ENCODE measurements at regions not wholly inside any gene's neighbourhood (a gene's known extent, or its start where the extent isn't known, plus 50 kb on each side); places are given as distances from the start of the nearest gene placed in this dataset.

DNA sequence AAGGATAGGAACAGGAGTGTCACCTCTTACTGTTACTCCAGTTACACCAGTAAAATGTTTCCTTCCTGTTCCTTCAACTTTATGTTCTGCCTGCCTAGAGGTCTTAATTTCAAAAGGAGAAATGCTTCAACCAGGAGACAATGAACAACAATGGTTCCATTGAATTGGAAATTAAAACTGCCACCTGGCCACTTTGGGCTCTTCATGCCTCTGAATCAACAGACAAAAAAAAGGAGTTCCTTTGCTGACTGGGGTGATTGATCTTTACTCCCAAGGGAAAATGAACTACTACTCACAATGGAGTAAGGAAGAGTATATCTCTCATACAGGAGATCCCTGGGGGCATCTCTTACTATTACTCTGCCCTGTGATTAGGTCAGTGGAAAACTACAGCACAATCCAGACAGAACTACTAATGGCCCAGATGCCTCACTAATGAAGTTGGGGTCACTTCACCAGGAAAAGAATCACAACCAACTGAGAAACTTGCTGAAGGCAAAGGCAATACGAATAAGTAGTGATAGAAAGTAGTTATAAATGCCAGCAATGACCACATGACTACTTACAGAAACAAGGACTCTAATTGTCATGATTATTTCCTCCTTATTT lies 76.6 kb upstream of the PRDX6 start:
- TF ChIP-seq, protein P1, sequence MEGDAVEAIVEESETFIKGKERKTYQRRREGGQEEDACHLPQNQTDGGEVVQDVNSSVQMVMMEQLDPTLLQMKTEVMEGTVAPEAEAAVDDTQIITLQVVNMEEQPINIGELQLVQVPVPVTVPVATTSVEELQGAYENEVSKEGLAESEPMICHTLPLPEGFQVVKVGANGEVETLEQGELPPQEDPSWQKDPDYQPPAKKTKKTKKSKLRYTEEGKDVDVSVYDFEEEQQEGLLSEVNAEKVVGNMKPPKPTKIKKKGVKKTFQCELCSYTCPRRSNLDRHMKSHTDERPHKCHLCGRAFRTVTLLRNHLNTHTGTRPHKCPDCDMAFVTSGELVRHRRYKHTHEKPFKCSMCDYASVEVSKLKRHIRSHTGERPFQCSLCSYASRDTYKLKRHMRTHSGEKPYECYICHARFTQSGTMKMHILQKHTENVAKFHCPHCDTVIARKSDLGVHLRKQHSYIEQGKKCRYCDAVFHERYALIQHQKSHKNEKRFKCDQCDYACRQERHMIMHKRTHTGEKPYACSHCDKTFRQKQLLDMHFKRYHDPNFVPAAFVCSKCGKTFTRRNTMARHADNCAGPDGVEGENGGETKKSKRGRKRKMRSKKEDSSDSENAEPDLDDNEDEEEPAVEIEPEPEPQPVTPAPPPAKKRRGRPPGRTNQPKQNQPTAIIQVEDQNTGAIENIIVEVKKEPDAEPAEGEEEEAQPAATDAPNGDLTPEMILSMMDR (conservative IDR thresholded peaks at IDR 0.05), result no peak
- no peak for TF ChIP-seq EZH2 (IDR thresholded peaks at IDR 0.05; ENCODE audit: low read depth)
